T-cell (primary cell): ENCODE measurements at regions not wholly inside any gene's neighbourhood (a gene's known extent, or its start where the extent isn't known, plus 50 kb on each side); places are given as distances from the start of the nearest gene placed in this dataset.

ENCODE experiments used
- ATAC-seq, 4 experiments: fragments of 200-7000 bp in 3 of 4; fragments of 150-1000 bp in 1 of 4; cut with Tn5 transposase; replicated peaks in 1 of 4; 1 replicate in 3 of 4; 2 replicates in 1 of 4; pipeline ENCODE4 v1.10.0; 2021; ENCODE audit warnings: moderate library complexity in 3 of 4, mild to moderate bottlenecking in 2 of 4, moderate number of reproducible peaks in 1 of 4
- CTCF ChIA-PET, 2 donors: fragments of 300-600 bp; sonication (Branson Sonifier 250); formaldehyde crosslinking; loops; one replicate each; lab custom pipeline; 2022; ENCODE audit warnings: antibody characterized with exemption in 2 of 2; lab: Charles Lee
- POLR2A ChIA-PET, 2 donors: fragments of 300-600 bp; sonication (Branson Sonifier 250); formaldehyde crosslinking; loops; one replicate each; lab custom pipeline; 2022; ENCODE audit warnings: antibody characterized with exemption in 2 of 2; lab: Charles Lee
- DNase-seq, 35 experiments: peaks; one replicate each; pipeline versions ENCODE4 v3.0.0 to v3.0.0-alpha.2; 2013 to 2023
- H3K27ac ChIP-seq: one replicate; pipeline ENCODE4 v1.5.1; 2013; ENCODE audit warnings: low read length
- H3K27me3 ChIP-seq, 2 experiments: replicated peaks in 1 of 2; 1 replicate in 1 of 2; 2 replicates in 1 of 2; pipeline versions ENCODE4 v1.6.1 to v1.7.0; 2013; ENCODE audit warnings: low read length in 1 of 2, mixed read lengths in 1 of 2; ENCODE audit not compliant: control insufficient read depth in 2 of 2, insufficient read depth in 2 of 2; ENCODE audit errors: extremely low read depth in 1 of 2
- H3K36me3 ChIP-seq, 2 donors: 1 replicate in 1 of 2; 2 replicates in 1 of 2; pipeline versions ENCODE4 v1.6.1 to v1.7.0; 2013; ENCODE audit warnings: low read length in 1 of 2; ENCODE audit not compliant: control insufficient read depth in 2 of 2, insufficient read depth in 1 of 2; ENCODE audit errors: extremely low read depth in 1 of 2
- H3K4me1 ChIP-seq, 2 experiments: 1 replicate in 1 of 2; 2 replicates in 1 of 2; pipeline versions ENCODE4 v1.6.1 to v1.7.0; 2013; ENCODE audit warnings: low read length in 2 of 2, mixed read lengths in 1 of 2; ENCODE audit not compliant: insufficient read depth in 2 of 2, control insufficient read depth in 1 of 2; ENCODE audit errors: extremely low read depth in 1 of 2
- H3K4me3 ChIP-seq, 2 donors: 1 replicate in 1 of 2; 2 replicates in 1 of 2; pipeline versions ENCODE4 v1.5.1 to v1.7.0; 2013; ENCODE audit warnings: mild to moderate bottlenecking in 2 of 2, low read length in 1 of 2, moderate library complexity in 1 of 2; ENCODE audit not compliant: control insufficient read depth in 1 of 2; ENCODE audit errors: extremely low read depth in 1 of 2
- H3K9me3 ChIP-seq: 2 replicates; pipeline ENCODE4 v1.7.0; 2013
- H3K27ac Mint-ChIP-seq, 2 donors: one replicate each; pipeline ENCODE4 v1.8.0; 2020 to 2021; ENCODE audit warnings: mild to moderate bottlenecking in 2 of 2, mixed read lengths in 2 of 2
- H3K27me3 Mint-ChIP-seq, 2 donors: one replicate each; pipeline ENCODE4 v1.8.0; 2021 to 2022; ENCODE audit warnings: mixed read lengths in 2 of 2
- H3K36me3 Mint-ChIP-seq: one replicate; pipeline ENCODE4 v1.8.0; 2021; ENCODE audit warnings: mixed read lengths
- H3K4me1 Mint-ChIP-seq, 3 donors: one replicate each; pipeline ENCODE4 v1.8.0; 2020 to 2022; ENCODE audit warnings: mixed read lengths in 3 of 3, mild to moderate bottlenecking in 1 of 3
- H3K4me3 Mint-ChIP-seq, 3 donors: one replicate each; pipeline ENCODE4 v1.8.0; 2020 to 2022; ENCODE audit warnings: mild to moderate bottlenecking in 3 of 3, mixed read lengths in 3 of 3, moderate library complexity in 3 of 3
- H3K9me3 Mint-ChIP-seq, 3 donors: one replicate each; pipeline ENCODE4 v1.8.0; 2020 to 2022; ENCODE audit warnings: mixed read lengths in 3 of 3
- WGBS: methylation state at CpG from one replicate; pipeline ENCODE4 v1.1.5; 2013; ENCODE audit warnings: missing lambda C conversion rate; ENCODE audit not compliant: insufficient coverage; 5-methylcytosine and 5-hydroxymethylcytosine counted together

- H3K4me1 ChIP-seq: no peaks in the 10 kb centered on the region
- H3K27me3 Mint-ChIP-seq: no peaks in the 10 kb centered on the region
- no peaks in the 10 kb centered on the region for H3K27me3 ChIP-seq
- ChIA-PET POLR2A (interaction anchor here in 1 of 2 donors (0.6 to 0.9 kb wide), 2 partner anchors 17 to 21 kb away, joined by 3 to 5 read pairs; no protein-coding TSS in a partner anchor), CTCF (no interaction called here)
- ATAC-seq: no peak
- no peaks in the 10 kb centered on the region for H3K4me1 Mint-ChIP-seq
- H3K36me3 Mint-ChIP-seq: no peaks in the 10 kb centered on the region
- no peak overlapping the region for H3K4me3 ChIP-seq
- H3K9me3 ChIP-seq: peaks cover 7% of the 10 kb centered on the region
- no peak overlapping the region for H3K27ac Mint-ChIP-seq
- peaks cover 26 to 35% (median 33%) of the 10 kb centered on the region in 3 donors for H3K9me3 Mint-ChIP-seq
- no peaks in the 10 kb centered on the region for H3K36me3 ChIP-seq
- no peak overlapping the region for H3K27ac ChIP-seq
- no peak overlapping the region for H3K4me3 Mint-ChIP-seq
- DNase-seq: no peak
Observed at GRCh38 chr7:86002858-86003257, 640.9 kb upstream of the GRM3 start.

GRCh38 chr7:85997515-85997914 is 646.2 kb upstream of the GRM3 start:
- H3K9me3 Mint-ChIP-seq: peaks cover 29 to 39% (median 36%) of the 10 kb centered on the region in 3 donors
- no peak overlapping the region for H3K4me3 Mint-ChIP-seq
- POLR2A ChIA-PET: no interaction called here
- H3K27ac Mint-ChIP-seq: no peak overlapping the region
- ATAC-seq (no peak), DNase-seq (no peak)
- no peaks in the 10 kb centered on the region for H3K27me3 ChIP-seq
- H3K4me1 ChIP-seq: no peaks in the 10 kb centered on the region
- H3K36me3 Mint-ChIP-seq: no peaks in the 10 kb centered on the region
- CTCF ChIA-PET: no interaction called here
- no peak overlapping the region for H3K4me3 ChIP-seq
- no peak overlapping the region for H3K27ac ChIP-seq
- H3K36me3 ChIP-seq: no peaks in the 10 kb centered on the region
- H3K4me1 Mint-ChIP-seq: no peaks in the 10 kb centered on the region
- no peaks in the 10 kb centered on the region for H3K27me3 Mint-ChIP-seq
- peaks cover 7% of the 10 kb centered on the region for H3K9me3 ChIP-seq

- DNase-seq (no peak), ATAC-seq (no peak)
- Mint-ChIP-seq H3K36me3 (no peaks in the 10 kb centered on the region), H3K4me1 (no peaks in the 10 kb centered on the region), H3K9me3 (peaks cover 13 to 31% (median 29%) of the 10 kb centered on the region in 3 donors), H3K4me3 (no peak overlapping the region), H3K27ac (no peak overlapping the region), H3K27me3 (no peaks in the 10 kb centered on the region)
- H3K27me3 ChIP-seq: no peaks in the 10 kb centered on the region
- no peaks in the 10 kb centered on the region for H3K4me1 ChIP-seq
- peaks cover 4% of the 10 kb centered on the region for H3K9me3 ChIP-seq
- WGBS: no CpG with 5 or more reads among the region's 3 CpGs
- ChIA-PET CTCF (no interaction called here), POLR2A (no interaction called here)
- no peaks in the 10 kb centered on the region for H3K36me3 ChIP-seq
- no peak overlapping the region for H3K4me3 ChIP-seq
- H3K27ac ChIP-seq: no peak overlapping the region
Observed at GRCh38 chr7:85995101-85995500, 648.6 kb upstream of the GRM3 start.

- H3K9me3 ChIP-seq: no peaks in the 10 kb centered on the region
- H3K9me3 Mint-ChIP-seq: peaks cover 7 to 15% (median 7%) of the 10 kb centered on the region in 3 donors
- no peaks in the 10 kb centered on the region for H3K27me3 ChIP-seq
- WGBS: 100% methylated on average over 1 of the region's 1 CpG
- H3K36me3 Mint-ChIP-seq: no peaks in the 10 kb centered on the region
- ATAC-seq (no peak), DNase-seq (no peak)
- ChIA-PET POLR2A (no interaction called here), CTCF (no interaction called here)
- H3K27me3 Mint-ChIP-seq: no peaks in the 10 kb centered on the region
- no peak overlapping the region for H3K27ac Mint-ChIP-seq
- H3K4me3 ChIP-seq: no peak overlapping the region
- no peaks in the 10 kb centered on the region for H3K36me3 ChIP-seq
- H3K27ac ChIP-seq: no peak overlapping the region
- no peaks in the 10 kb centered on the region for H3K4me1 Mint-ChIP-seq
- H3K4me1 ChIP-seq: no peaks in the 10 kb centered on the region
- H3K4me3 Mint-ChIP-seq: no peak overlapping the region
Observed at GRCh38 chr7:85980740-85981139, 663.0 kb upstream of the GRM3 start.

GRCh38 chr7:85974176-85974575 is 669.5 kb upstream of the GRM3 start:
- WGBS: no CpG with 5 or more reads among the region's 1 CpG
- no peak for ATAC-seq
- no peak for DNase-seq
- no peaks in the 10 kb centered on the region for H3K9me3 ChIP-seq
- no peaks in the 10 kb centered on the region for H3K27me3 Mint-ChIP-seq
- ChIA-PET CTCF (no interaction called here), POLR2A (no interaction called here)
- H3K27ac ChIP-seq: no peak overlapping the region
- H3K9me3 Mint-ChIP-seq: peaks cover 10 to 14% (median 11%) of the 10 kb centered on the region in 3 donors
- no peaks in the 10 kb centered on the region for H3K36me3 ChIP-seq
- H3K4me1 ChIP-seq: no peaks in the 10 kb centered on the region
- H3K27me3 ChIP-seq: no peaks in the 10 kb centered on the region
- no peak overlapping the region for H3K27ac Mint-ChIP-seq
- no peaks in the 10 kb centered on the region for H3K36me3 Mint-ChIP-seq
- no peaks in the 10 kb centered on the region for H3K4me1 Mint-ChIP-seq
- H3K4me3 ChIP-seq: no peak overlapping the region
- no peak overlapping the region for H3K4me3 Mint-ChIP-seq

GRCh38 chr7:85972504-85973141 is 671.1 kb upstream of the GRM3 start:
- 91% methylated on average over 10 of the region's 13 CpGs for WGBS
- H3K27me3 Mint-ChIP-seq: no peaks in the 10 kb centered on the region

GRCh38 chr7:85954961-85955360 is 688.7 kb upstream of the GRM3 start:
- ATAC-seq (no peak), DNase-seq (no peak)
- Histone ChIP-seq H3K4me1 (no peaks in the 10 kb centered on the region), H3K27ac (no peak overlapping the region), H3K36me3 (no peaks in the 10 kb centered on the region), H3K4me3 (no peak overlapping the region), H3K27me3 (no peaks in the 10 kb centered on the region), H3K9me3 (peaks cover under 1% of the 10 kb centered on the region)
- Mint-ChIP-seq H3K9me3 (peaks cover 11 to 26% (median 18%) of the 10 kb centered on the region in 3 donors), H3K36me3 (no peaks in the 10 kb centered on the region), H3K27me3 (no peaks in the 10 kb centered on the region), H3K27ac (no peak overlapping the region), H3K4me3 (no peak overlapping the region), H3K4me1 (no peaks in the 10 kb centered on the region)
- ChIA-PET POLR2A (no interaction called here), CTCF (no interaction called here)
- WGBS: no CpG with 5 or more reads among the region's 3 CpGs

More at GRCh38 chr7:85972504-85973141, 671.1 kb upstream of the GRM3 start:
- no peaks in the 10 kb centered on the region for H3K27me3 ChIP-seq
- DNase-seq: no peak
- no peaks in the 10 kb centered on the region for H3K9me3 ChIP-seq
- H3K4me1 Mint-ChIP-seq: no peaks in the 10 kb centered on the region
- peaks cover 7 to 9% (median 7%) of the 10 kb centered on the region in 3 donors for H3K9me3 Mint-ChIP-seq
- no peak overlapping the region for H3K27ac ChIP-seq
- ChIA-PET POLR2A (interaction anchor here in 1 of 2 donors (0.6 kb wide), 1 partner anchor 442 kb away, joined by 3 read pairs; no protein-coding TSS in a partner anchor), CTCF (no interaction called here)
- H3K36me3 Mint-ChIP-seq: no peaks in the 10 kb centered on the region
- H3K27ac Mint-ChIP-seq: no peak overlapping the region
- no peak overlapping the region for H3K4me3 ChIP-seq
- no peaks in the 10 kb centered on the region for H3K4me1 ChIP-seq
- no peak for ATAC-seq
- no peaks in the 10 kb centered on the region for H3K36me3 ChIP-seq
- no peak overlapping the region for H3K4me3 Mint-ChIP-seq
